WTC11 (cell line): ENCODE measurements at regions not wholly inside any gene's neighbourhood (a gene's known extent, or its start where the extent isn't known, plus 50 kb on each side); places are given as distances from the start of the nearest gene placed in this dataset.

Source experiments
- ATF1 ChIP-seq: sonication (generic); formaldehyde crosslinking; IDR thresholded peaks from 2 replicates; pipeline ENCODE4 v1.8.1; 2023; ENCODE audit warnings: mild to moderate bottlenecking, moderate library complexity, missing genetic modification reagents
- ATF6 ChIP-seq: sonication (generic); formaldehyde crosslinking; IDR thresholded peaks from 2 replicates; pipeline ENCODE4 v1.8.1; 2023; ENCODE audit warnings: mild to moderate bottlenecking, missing genetic modification reagents
- FOXK1 ChIP-seq: sonication (generic); formaldehyde crosslinking; IDR thresholded peaks from 2 replicates; pipeline ENCODE4 v1.8.0; 2022; ENCODE audit warnings: mild to moderate bottlenecking, moderate library complexity, missing genetic modification reagents
- HMGA2 ChIP-seq: fragments of 250-450 bp; sonication (Bioruptor Pico); IDR thresholded peaks from 2 replicates; pipeline ENCODE4 v1.4.0; 2021; ENCODE audit warnings: mild to moderate bottlenecking, moderate library complexity
- NR3C1 ChIP-seq: sonication (generic); formaldehyde crosslinking; conservative IDR thresholded peaks from 2 replicates; pipeline ENCODE4 v1.8.1; 2023; ENCODE audit warnings: low read depth, mild to moderate bottlenecking, missing genetic modification reagents
- ZNF121 ChIP-seq: sonication (generic); formaldehyde crosslinking; IDR thresholded peaks from 2 replicates; pipeline ENCODE4 v1.8.0; 2023; ENCODE audit warnings: missing genetic modification reagents
- TF ChIP-seq, protein P1 (sequence below): fragments of 200-600 bp; IDR thresholded peaks from 2 replicates; pipeline ENCODE4 v1.8.0; 2022; ENCODE audit warnings: antibody characterized with exemption
- TF ChIP-seq, protein P2 (sequence below): sonication (generic); formaldehyde crosslinking; IDR thresholded peaks from 2 replicates; pipeline ENCODE4 v1.8.1; 2023; ENCODE audit warnings: mild to moderate bottlenecking, missing genetic modification reagents, moderate library complexity

- TF ChIP-seq ATF6 (CRISPR knock-in tag) (no peak), FOXK1 (no peak), NR3C1 (no peak), ATF1 (CRISPR knock-in tag) (no peak), ZNF121 (CRISPR knock-in tag) (no peak), HMGA2 (no peak)
- TF ChIP-seq, protein P1, sequence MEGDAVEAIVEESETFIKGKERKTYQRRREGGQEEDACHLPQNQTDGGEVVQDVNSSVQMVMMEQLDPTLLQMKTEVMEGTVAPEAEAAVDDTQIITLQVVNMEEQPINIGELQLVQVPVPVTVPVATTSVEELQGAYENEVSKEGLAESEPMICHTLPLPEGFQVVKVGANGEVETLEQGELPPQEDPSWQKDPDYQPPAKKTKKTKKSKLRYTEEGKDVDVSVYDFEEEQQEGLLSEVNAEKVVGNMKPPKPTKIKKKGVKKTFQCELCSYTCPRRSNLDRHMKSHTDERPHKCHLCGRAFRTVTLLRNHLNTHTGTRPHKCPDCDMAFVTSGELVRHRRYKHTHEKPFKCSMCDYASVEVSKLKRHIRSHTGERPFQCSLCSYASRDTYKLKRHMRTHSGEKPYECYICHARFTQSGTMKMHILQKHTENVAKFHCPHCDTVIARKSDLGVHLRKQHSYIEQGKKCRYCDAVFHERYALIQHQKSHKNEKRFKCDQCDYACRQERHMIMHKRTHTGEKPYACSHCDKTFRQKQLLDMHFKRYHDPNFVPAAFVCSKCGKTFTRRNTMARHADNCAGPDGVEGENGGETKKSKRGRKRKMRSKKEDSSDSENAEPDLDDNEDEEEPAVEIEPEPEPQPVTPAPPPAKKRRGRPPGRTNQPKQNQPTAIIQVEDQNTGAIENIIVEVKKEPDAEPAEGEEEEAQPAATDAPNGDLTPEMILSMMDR, result no peak
- TF ChIP-seq, protein P2, sequence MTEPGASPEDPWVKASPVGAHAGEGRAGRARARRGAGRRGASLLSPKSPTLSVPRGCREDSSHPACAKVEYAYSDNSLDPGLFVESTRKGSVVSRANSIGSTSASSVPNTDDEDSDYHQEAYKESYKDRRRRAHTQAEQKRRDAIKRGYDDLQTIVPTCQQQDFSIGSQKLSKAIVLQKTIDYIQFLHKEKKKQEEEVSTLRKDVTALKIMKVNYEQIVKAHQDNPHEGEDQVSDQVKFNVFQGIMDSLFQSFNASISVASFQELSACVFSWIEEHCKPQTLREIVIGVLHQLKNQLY (CRISPR knock-in tag), result no peak
These were observed 61.8 kb upstream of the DISP3 start for GRCh38 chr1:11417162-11417561.
